ENCODE measurements at regions not wholly inside any gene's neighbourhood (a gene's known extent, or its start where the extent isn't known, plus 50 kb on each side); places are given as distances from the start of the nearest gene placed in this dataset.

DNA sequence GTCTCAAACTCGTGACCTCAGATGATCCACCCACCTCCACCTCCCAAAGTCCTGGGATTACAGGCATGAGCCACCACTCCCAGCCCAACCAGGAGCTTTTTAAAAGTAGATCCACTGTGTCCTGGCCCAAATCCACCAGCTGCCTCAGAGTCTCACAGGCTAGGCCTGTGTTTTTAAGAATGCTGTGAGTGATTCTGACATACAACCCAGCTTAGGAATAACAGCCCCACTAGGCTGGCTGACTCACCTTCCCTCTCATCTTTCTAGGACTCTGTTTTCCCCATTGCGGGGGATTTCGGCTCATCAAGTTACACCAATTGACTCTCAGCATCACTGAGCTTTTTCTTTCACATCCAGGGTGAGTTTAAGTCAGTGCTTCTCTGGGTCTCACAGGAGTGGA, 207.6 kb downstream of the SKIDA1 start:
- TF ChIP-seq, protein P1, sequence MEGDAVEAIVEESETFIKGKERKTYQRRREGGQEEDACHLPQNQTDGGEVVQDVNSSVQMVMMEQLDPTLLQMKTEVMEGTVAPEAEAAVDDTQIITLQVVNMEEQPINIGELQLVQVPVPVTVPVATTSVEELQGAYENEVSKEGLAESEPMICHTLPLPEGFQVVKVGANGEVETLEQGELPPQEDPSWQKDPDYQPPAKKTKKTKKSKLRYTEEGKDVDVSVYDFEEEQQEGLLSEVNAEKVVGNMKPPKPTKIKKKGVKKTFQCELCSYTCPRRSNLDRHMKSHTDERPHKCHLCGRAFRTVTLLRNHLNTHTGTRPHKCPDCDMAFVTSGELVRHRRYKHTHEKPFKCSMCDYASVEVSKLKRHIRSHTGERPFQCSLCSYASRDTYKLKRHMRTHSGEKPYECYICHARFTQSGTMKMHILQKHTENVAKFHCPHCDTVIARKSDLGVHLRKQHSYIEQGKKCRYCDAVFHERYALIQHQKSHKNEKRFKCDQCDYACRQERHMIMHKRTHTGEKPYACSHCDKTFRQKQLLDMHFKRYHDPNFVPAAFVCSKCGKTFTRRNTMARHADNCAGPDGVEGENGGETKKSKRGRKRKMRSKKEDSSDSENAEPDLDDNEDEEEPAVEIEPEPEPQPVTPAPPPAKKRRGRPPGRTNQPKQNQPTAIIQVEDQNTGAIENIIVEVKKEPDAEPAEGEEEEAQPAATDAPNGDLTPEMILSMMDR (IDR thresholded peaks at IDR 0.05), result no peak
- no peak for TF ChIP-seq ZFX (IDR thresholded peaks at IDR 0.05; ENCODE audit: borderline replicate concordance)
